ENCODE measurements at regions not wholly inside any gene's neighbourhood (a gene's known extent, or its start where the extent isn't known, plus 50 kb on each side); places are given as distances from the start of the nearest gene placed in this dataset.

DNA sequence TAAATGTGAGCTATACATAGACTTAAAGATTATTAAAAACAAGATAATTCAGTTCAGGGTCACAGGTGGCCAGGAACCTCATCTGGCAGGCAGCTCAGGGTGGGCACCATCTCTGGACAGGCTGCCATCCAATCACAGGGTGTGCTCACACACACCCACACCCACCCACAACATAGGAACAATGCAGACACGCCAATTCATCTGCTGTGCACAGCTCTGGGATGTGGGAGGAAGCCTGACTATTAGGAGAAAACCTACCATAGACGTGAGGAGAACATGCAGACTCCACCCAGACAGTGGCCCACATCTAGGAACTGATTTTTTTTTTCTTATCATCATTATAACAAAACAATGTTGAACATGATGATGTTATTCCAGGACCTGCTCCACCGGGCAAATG, 286.7 kb downstream of the PRL start:
- CTCF ChIA-PET, result no interaction called here
- TF ChIP-seq TCF7L2 (IDR thresholded peaks at IDR 0.05; ENCODE audit: low read depth, low read length) (no peak), SIN3A (IDR thresholded peaks at IDR 0.05; ENCODE audit: borderline replicate concordance, insufficient read depth, low read depth, low read length) (no peak), POLR2AphosphoS5 (IDR thresholded peaks at IDR 0.05; ENCODE audit: low read depth, low read length) (no peak)
- TF ChIP-seq, protein P1, sequence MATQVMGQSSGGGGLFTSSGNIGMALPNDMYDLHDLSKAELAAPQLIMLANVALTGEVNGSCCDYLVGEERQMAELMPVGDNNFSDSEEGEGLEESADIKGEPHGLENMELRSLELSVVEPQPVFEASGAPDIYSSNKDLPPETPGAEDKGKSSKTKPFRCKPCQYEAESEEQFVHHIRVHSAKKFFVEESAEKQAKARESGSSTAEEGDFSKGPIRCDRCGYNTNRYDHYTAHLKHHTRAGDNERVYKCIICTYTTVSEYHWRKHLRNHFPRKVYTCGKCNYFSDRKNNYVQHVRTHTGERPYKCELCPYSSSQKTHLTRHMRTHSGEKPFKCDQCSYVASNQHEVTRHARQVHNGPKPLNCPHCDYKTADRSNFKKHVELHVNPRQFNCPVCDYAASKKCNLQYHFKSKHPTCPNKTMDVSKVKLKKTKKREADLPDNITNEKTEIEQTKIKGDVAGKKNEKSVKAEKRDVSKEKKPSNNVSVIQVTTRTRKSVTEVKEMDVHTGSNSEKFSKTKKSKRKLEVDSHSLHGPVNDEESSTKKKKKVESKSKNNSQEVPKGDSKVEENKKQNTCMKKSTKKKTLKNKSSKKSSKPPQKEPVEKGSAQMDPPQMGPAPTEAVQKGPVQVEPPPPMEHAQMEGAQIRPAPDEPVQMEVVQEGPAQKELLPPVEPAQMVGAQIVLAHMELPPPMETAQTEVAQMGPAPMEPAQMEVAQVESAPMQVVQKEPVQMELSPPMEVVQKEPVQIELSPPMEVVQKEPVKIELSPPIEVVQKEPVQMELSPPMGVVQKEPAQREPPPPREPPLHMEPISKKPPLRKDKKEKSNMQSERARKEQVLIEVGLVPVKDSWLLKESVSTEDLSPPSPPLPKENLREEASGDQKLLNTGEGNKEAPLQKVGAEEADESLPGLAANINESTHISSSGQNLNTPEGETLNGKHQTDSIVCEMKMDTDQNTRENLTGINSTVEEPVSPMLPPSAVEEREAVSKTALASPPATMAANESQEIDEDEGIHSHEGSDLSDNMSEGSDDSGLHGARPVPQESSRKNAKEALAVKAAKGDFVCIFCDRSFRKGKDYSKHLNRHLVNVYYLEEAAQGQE (IDR thresholded peaks at IDR 0.05; ENCODE audit: insufficient read depth in 1 of 2, low read depth in 2 of 2, low read length in 1 of 2), result no peak
- TF ChIP-seq, protein P2, sequence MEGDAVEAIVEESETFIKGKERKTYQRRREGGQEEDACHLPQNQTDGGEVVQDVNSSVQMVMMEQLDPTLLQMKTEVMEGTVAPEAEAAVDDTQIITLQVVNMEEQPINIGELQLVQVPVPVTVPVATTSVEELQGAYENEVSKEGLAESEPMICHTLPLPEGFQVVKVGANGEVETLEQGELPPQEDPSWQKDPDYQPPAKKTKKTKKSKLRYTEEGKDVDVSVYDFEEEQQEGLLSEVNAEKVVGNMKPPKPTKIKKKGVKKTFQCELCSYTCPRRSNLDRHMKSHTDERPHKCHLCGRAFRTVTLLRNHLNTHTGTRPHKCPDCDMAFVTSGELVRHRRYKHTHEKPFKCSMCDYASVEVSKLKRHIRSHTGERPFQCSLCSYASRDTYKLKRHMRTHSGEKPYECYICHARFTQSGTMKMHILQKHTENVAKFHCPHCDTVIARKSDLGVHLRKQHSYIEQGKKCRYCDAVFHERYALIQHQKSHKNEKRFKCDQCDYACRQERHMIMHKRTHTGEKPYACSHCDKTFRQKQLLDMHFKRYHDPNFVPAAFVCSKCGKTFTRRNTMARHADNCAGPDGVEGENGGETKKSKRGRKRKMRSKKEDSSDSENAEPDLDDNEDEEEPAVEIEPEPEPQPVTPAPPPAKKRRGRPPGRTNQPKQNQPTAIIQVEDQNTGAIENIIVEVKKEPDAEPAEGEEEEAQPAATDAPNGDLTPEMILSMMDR (IDR thresholded peaks at IDR 0.05), result no peak

DNA sequence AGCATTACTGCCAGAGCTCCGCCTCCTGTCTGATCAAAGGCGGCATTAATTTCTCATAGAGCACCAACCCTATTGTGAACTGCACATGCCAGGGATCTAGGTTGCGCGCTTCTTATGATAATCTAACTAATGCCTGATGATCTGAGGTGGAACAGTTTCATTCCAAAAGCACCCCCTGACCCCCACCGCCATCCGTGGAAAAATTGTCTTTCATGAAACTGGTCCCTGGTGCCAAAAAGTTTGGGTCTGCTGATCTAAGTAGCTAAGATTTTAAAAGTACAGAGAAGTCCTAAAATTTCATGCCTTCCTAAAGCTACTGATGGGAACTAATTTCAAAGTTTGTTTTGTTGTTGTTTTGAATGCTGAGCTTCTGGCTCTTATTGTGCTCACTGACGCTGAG, 281.6 kb downstream of the PRL start:
- DNase-seq (ENCODE audit: low read depth, low spot score) (no peak), ATAC-seq (no peak)
- Histone ChIP-seq H3K36me3 (ENCODE audit: control insufficient read depth, insufficient read depth, low read length) (no peaks in the 10 kb centered on the region), H3K9me3 (ENCODE audit: control insufficient read depth, insufficient read depth, low read depth, low read length) (no peaks in the 10 kb centered on the region), H3K4me1 (ENCODE audit: control insufficient read depth, insufficient read depth, low read length) (no peaks in the 10 kb centered on the region; the same call in 1 of the 2 replicates), H3K27me3 (ENCODE audit: control insufficient read depth, insufficient read depth, low read length) (no peaks in the 10 kb centered on the region), H3K27ac (ENCODE audit: low read length) (no peak overlapping the region), H3K4me3 (ENCODE audit: low read depth in 2 of 2, low read length in 2 of 2) (no peak overlapping the region)
- ChIA-PET CTCF (interaction anchor here (0.7 kb wide), 1 partner anchor 244 kb away, joined by 6 read pairs; no protein-coding TSS in a partner anchor), POLR2A (interaction anchor here (0.8 kb wide), 1 partner anchor 426 kb away, joined by 5 read pairs; no protein-coding TSS in a partner anchor)
- no TSS peak for BruUV-seq (replicated peaks)
- TF ChIP-seq, protein P2 (IDR thresholded peaks at IDR 0.05), result no peak
- TF ChIP-seq SIN3A (IDR thresholded peaks at IDR 0.05; ENCODE audit: borderline replicate concordance, insufficient read depth, low read depth, low read length) (no peak), TCF7L2 (IDR thresholded peaks at IDR 0.05; ENCODE audit: low read depth, low read length) (no peak), POLR2AphosphoS5 (IDR thresholded peaks at IDR 0.05; ENCODE audit: low read depth, low read length) (no peak)
- TF ChIP-seq, protein P1 (IDR thresholded peaks at IDR 0.05; ENCODE audit: insufficient read depth in 1 of 2, low read depth in 2 of 2, low read length in 1 of 2), result no peak
- in situ Hi-C loops (cut with HindIII; ENCODE audit: low pct_unique_long_range_greater_than_20kb, low sequenced_read_pairs), result no loop called here
- intact Hi-C loops (cut with micrococcal nuclease; ENCODE audit: unreplicated experiment), result no loop called here

More for the DNA sequence above, 286.7 kb downstream of the PRL start:
- DNase-seq (ENCODE audit: low read depth, low spot score), result no peak
- no TSS peak for BruUV-seq (replicated peaks)
- Histone ChIP-seq H3K4me3 (ENCODE audit: low read depth in 2 of 2, low read length in 2 of 2) (no peak overlapping the region), H3K4me1 (ENCODE audit: control insufficient read depth, insufficient read depth, low read length) (no peaks in the 10 kb centered on the region), H3K9me3 (ENCODE audit: control insufficient read depth, insufficient read depth, low read depth, low read length) (no peaks in the 10 kb centered on the region), H3K27ac (ENCODE audit: low read length) (no peak overlapping the region), H3K27me3 (ENCODE audit: control insufficient read depth, insufficient read depth, low read length) (no peaks in the 10 kb centered on the region), H3K36me3 (ENCODE audit: control insufficient read depth, insufficient read depth, low read length) (no peaks in the 10 kb centered on the region)
- intact Hi-C loops (cut with micrococcal nuclease; ENCODE audit: unreplicated experiment) (no loop called here), in situ Hi-C loops (cut with HindIII; ENCODE audit: low pct_unique_long_range_greater_than_20kb, low sequenced_read_pairs) (no loop called here)
- POLR2A ChIA-PET, result no interaction called here
- no peak for ATAC-seq
